H9 (cell line): ENCODE measurements at regions not wholly inside any gene's neighbourhood (a gene's known extent, or its start where the extent isn't known, plus 50 kb on each side); places are given as distances from the start of the nearest gene placed in this dataset.

Experiments
- DNase-seq: peaks from one replicate; pipeline ENCODE4 v3.0.0-alpha.2; 2017
- H2AFZ ChIP-seq: one replicate; pipeline ENCODE4 v1.6.1; 2013; ENCODE audit warnings: mild to moderate bottlenecking, low read length, control low read depth, moderate library complexity
- H2AK5ac ChIP-seq: 2 replicates; pipeline ENCODE4 v1.6.1; 2013; ENCODE audit warnings: low read length, control low read depth, mixed read lengths; ENCODE audit not compliant: insufficient read length
- H2BK120ac ChIP-seq: one replicate; pipeline ENCODE4 v1.6.1; 2013; ENCODE audit warnings: low read depth, mild to moderate bottlenecking, low read length, control low read depth, inconsistent platforms; ENCODE audit not compliant: poor library complexity, severe bottlenecking
- H2BK12ac ChIP-seq: 2 replicates; pipeline ENCODE4 v1.6.1; 2013; ENCODE audit warnings: low read length, control low read depth, mixed read lengths, low read depth; ENCODE audit not compliant: insufficient read length
- H2BK15ac ChIP-seq: 2 replicates; pipeline ENCODE4 v1.6.1; 2013; ENCODE audit warnings: low read depth, low read length, control low read depth
- H2BK20ac ChIP-seq: one replicate; pipeline ENCODE4 v1.6.1; 2013; ENCODE audit warnings: low read depth, mild to moderate bottlenecking, low read length, control low read depth, inconsistent platforms; ENCODE audit not compliant: poor library complexity, severe bottlenecking
- H2BK5ac ChIP-seq: 2 replicates; pipeline ENCODE4 v1.6.1; 2013; ENCODE audit warnings: low read length, control low read depth, mixed read lengths; ENCODE audit not compliant: insufficient read length
- H3K14ac ChIP-seq: 2 replicates; pipeline ENCODE4 v1.6.1; 2013; ENCODE audit warnings: low read length, control low read depth; ENCODE audit not compliant: insufficient read depth
- H3K18ac ChIP-seq: 2 replicates; pipeline ENCODE4 v1.6.1; 2013; ENCODE audit warnings: low read depth, mild to moderate bottlenecking, mixed read lengths, low read length, control low read depth; ENCODE audit not compliant: insufficient read length
- H3K23ac ChIP-seq: 2 replicates; pipeline ENCODE4 v1.6.1; 2013; ENCODE audit warnings: low read length, control low read depth, mixed read lengths, low read depth; ENCODE audit not compliant: insufficient read length
- H3K23me2 ChIP-seq: 2 replicates; pipeline ENCODE4 v1.6.1; 2013; ENCODE audit warnings: low read depth, mild to moderate bottlenecking, mixed read lengths, low read length, control low read depth; ENCODE audit not compliant: insufficient read length, poor library complexity, severe bottlenecking
- H3K27ac ChIP-seq: 2 replicates; pipeline ENCODE4 v1.5.1; 2013; ENCODE audit warnings: low read length, control low read depth, mixed read lengths, low read depth; ENCODE audit not compliant: insufficient read length
- H3K27me3 ChIP-seq: 2 replicates; pipeline ENCODE4 v1.6.1; 2013; ENCODE audit warnings: low read length, control low read depth, inconsistent platforms; ENCODE audit not compliant: insufficient read depth
- H3K4ac ChIP-seq: 2 replicates; pipeline ENCODE4 v1.6.1; 2013; ENCODE audit warnings: low read depth, mild to moderate bottlenecking, control low read depth, inconsistent platforms, low read length, moderate library complexity
- H3K4me1 ChIP-seq: 2 replicates; pipeline ENCODE4 v1.6.1; 2013; ENCODE audit warnings: low read length, control low read depth, inconsistent platforms; ENCODE audit not compliant: insufficient read depth
- H3K4me2 ChIP-seq: 2 replicates; pipeline ENCODE4 v1.6.1; 2013; ENCODE audit warnings: low read length, control low read depth, mixed read lengths; ENCODE audit not compliant: insufficient read length, insufficient read depth
- H3K56ac ChIP-seq: 2 replicates; pipeline ENCODE4 v1.6.1; 2013; ENCODE audit warnings: low read depth, mild to moderate bottlenecking, mixed read lengths, low read length, control low read depth; ENCODE audit not compliant: insufficient read length
- H3K79me1 ChIP-seq: 2 replicates; pipeline ENCODE4 v1.6.1; 2013; ENCODE audit warnings: low read depth, mild to moderate bottlenecking, moderate library complexity, low read length, control low read depth, inconsistent platforms; ENCODE audit not compliant: insufficient read depth, poor library complexity, severe bottlenecking
- H3K79me2 ChIP-seq: 2 replicates; pipeline ENCODE4 v1.6.1; 2013; ENCODE audit warnings: low read length, control low read depth, inconsistent platforms; ENCODE audit not compliant: insufficient read depth
- H3K9ac ChIP-seq: 2 replicates; pipeline ENCODE4 v1.6.1; 2013; ENCODE audit warnings: low read length, control low read depth, mixed read lengths; ENCODE audit not compliant: insufficient read length; ENCODE audit errors: extremely low read depth
- H3K9me3 ChIP-seq: one replicate; pipeline ENCODE4 v1.6.1; 2013; ENCODE audit warnings: low read depth, low read length, inconsistent platforms; ENCODE audit not compliant: control insufficient read depth
- H3T11ph ChIP-seq: one replicate; pipeline ENCODE4 v1.6.1; 2013; ENCODE audit warnings: mild to moderate bottlenecking, low read length, control low read depth, inconsistent platforms
- H4K20me1 ChIP-seq: one replicate; pipeline ENCODE4 v1.6.1; 2013; ENCODE audit not compliant: control insufficient read depth, insufficient read length, insufficient read depth
- H4K5ac ChIP-seq: 2 replicates; pipeline ENCODE4 v1.6.1; 2013; ENCODE audit warnings: low read depth, mild to moderate bottlenecking, mixed read lengths, low read length, control low read depth; ENCODE audit not compliant: insufficient read length
- H4K8ac ChIP-seq: replicated peaks from 2 replicates; pipeline ENCODE4 v1.6.1; 2013; ENCODE audit warnings: low read length, control low read depth, mixed read lengths, low read depth; ENCODE audit not compliant: insufficient read length
- H4K91ac ChIP-seq: 2 replicates; pipeline ENCODE4 v1.6.1; 2013; ENCODE audit warnings: low read depth, mild to moderate bottlenecking, moderate library complexity, mixed read lengths, low read length, control low read depth; ENCODE audit not compliant: insufficient read length
- H3K27ac Mint-ChIP-seq, 3 experiments: 2 replicates in 2 of 3; 3 replicates in 1 of 3; pipeline ENCODE4 v1.8.0; 2020 to 2021; ENCODE audit warnings: mixed read lengths in 3 of 3, mild to moderate bottlenecking in 1 of 3, moderate library complexity in 1 of 3
- H3K27me3 Mint-ChIP-seq: 2 replicates; pipeline ENCODE4 v1.8.0; 2021; ENCODE audit warnings: low read depth, mild to moderate bottlenecking, moderate library complexity, mixed read lengths
- H3K36me3 Mint-ChIP-seq, 3 experiments: 2 replicates in 2 of 3; 3 replicates in 1 of 3; pipeline ENCODE4 v1.8.0; 2020 to 2021; ENCODE audit warnings: low read depth in 3 of 3, mixed read lengths in 3 of 3; ENCODE audit not compliant: insufficient read depth in 1 of 3
- H3K4me1 Mint-ChIP-seq, 2 experiments: 2 replicates each; pipeline ENCODE4 v1.8.0; 2020; ENCODE audit warnings: mixed read lengths in 2 of 2
- H3K4me3 Mint-ChIP-seq, 2 experiments: 2 replicates in 1 of 2; 3 replicates in 1 of 2; pipeline ENCODE4 v1.8.0; 2020 to 2021; ENCODE audit warnings: mild to moderate bottlenecking in 2 of 2, mixed read lengths in 2 of 2, moderate library complexity in 1 of 2
- H3K9me3 Mint-ChIP-seq, 2 experiments: 2 replicates in 1 of 2; 3 replicates in 1 of 2; pipeline ENCODE4 v1.8.0; 2020; ENCODE audit warnings: mild to moderate bottlenecking in 2 of 2, mixed read lengths in 2 of 2, moderate library complexity in 1 of 2
- whole genome bisulfite sequencing: extraction: QIAGEN DNeasy Blood & Tissue Kit; methylation state at CpG from one replicate; pipeline ENCODE4 v1.1.7; 2013; ENCODE audit warnings: missing lambda C conversion rate, low lambda C conversion rate, mixed read lengths; ENCODE audit not compliant: insufficient read length; ENCODE audit errors: extremely low coverage; 5-methylcytosine and 5-hydroxymethylcytosine counted together
- TF ChIP-seq, protein P1 (sequence below): fragments of 200-600 bp; sonication (generic); conservative IDR thresholded peaks from 3 replicates; pipeline ENCODE4 v1.8.0; 2021; ENCODE audit warnings: antibody characterized with exemption, mild to moderate bottlenecking

DNA sequence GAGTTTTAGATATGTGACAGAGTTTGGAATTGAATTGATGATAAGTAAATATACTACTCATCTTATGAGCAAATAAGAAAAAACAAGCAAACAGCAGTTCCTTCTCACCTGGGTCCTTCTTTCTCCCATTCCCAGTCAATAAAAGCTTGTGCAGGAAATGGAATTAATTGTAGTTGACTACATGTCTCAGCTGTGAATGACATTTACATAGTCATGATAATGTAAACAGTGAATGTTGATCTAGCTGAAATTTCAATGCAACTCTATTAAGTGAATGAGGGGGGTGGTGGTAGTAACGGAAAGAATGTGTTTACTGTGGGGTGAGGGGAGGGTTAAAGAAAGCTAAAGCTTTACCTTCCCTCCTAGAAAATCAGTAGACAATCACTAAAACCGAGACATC is 76.2 kb downstream of the NFKBIZ start:
- H3K4me1 ChIP-seq = peaks cover 2% of the 10 kb centered on the region
- H2BK20ac ChIP-seq = no peak overlapping the region
- H3K79me2 ChIP-seq = no peaks in the 10 kb centered on the region
- no peak overlapping the region for H2BK5ac ChIP-seq
- H3K9me3 ChIP-seq = no peaks in the 10 kb centered on the region
- H4K8ac ChIP-seq = no peak overlapping the region
- WGBS = no CpG with 5 or more reads among the region's 2 CpGs
- Mint-ChIP-seq H3K27ac (no peak overlapping the region), H3K9me3 (no peaks in the 10 kb centered on the region), H3K36me3 (no peaks in the 10 kb centered on the region), H3K4me1 (peaks cover 16 to 18% of the 10 kb centered on the region in 2 experiments), H3K27me3 (no peaks in the 10 kb centered on the region), H3K4me3 (no peak overlapping the region)
- H4K91ac ChIP-seq = no peak overlapping the region
- no peak overlapping the region for H3K27ac ChIP-seq
- no peak overlapping the region for H2AK5ac ChIP-seq
- no peak overlapping the region for H3T11ph ChIP-seq
- no peak overlapping the region for H3K4me2 ChIP-seq
- no peaks in the 10 kb centered on the region for H3K27me3 ChIP-seq
- H3K56ac ChIP-seq = no peak overlapping the region
- H2BK120ac ChIP-seq = no peak overlapping the region
- no peak overlapping the region for H3K4ac ChIP-seq
- H3K23ac ChIP-seq = no peak overlapping the region
- DNase-seq = no peak
- no peak overlapping the region for H2BK12ac ChIP-seq
- H2BK15ac ChIP-seq = no peak overlapping the region
- no peaks in the 10 kb centered on the region for H3K23me2 ChIP-seq
- H3K79me1 ChIP-seq = no peaks in the 10 kb centered on the region
- H3K14ac ChIP-seq = no peak overlapping the region
- H4K20me1 ChIP-seq = no peaks in the 10 kb centered on the region
- no peak overlapping the region for H3K9ac ChIP-seq
- no peak overlapping the region for H2AFZ ChIP-seq
- H4K5ac ChIP-seq = no peak overlapping the region
- no peak overlapping the region for H3K18ac ChIP-seq
- TF ChIP-seq, protein P1, sequence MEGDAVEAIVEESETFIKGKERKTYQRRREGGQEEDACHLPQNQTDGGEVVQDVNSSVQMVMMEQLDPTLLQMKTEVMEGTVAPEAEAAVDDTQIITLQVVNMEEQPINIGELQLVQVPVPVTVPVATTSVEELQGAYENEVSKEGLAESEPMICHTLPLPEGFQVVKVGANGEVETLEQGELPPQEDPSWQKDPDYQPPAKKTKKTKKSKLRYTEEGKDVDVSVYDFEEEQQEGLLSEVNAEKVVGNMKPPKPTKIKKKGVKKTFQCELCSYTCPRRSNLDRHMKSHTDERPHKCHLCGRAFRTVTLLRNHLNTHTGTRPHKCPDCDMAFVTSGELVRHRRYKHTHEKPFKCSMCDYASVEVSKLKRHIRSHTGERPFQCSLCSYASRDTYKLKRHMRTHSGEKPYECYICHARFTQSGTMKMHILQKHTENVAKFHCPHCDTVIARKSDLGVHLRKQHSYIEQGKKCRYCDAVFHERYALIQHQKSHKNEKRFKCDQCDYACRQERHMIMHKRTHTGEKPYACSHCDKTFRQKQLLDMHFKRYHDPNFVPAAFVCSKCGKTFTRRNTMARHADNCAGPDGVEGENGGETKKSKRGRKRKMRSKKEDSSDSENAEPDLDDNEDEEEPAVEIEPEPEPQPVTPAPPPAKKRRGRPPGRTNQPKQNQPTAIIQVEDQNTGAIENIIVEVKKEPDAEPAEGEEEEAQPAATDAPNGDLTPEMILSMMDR = no peak
